Kidney (tissue), 13 donors: ENCODE measurements at regions not wholly inside any gene's neighbourhood (a gene's known extent, or its start where the extent isn't known, plus 50 kb on each side); places are given as distances from the start of the nearest gene placed in this dataset.

Experiments
- DNase-seq, 5 donors: peaks; one replicate each; pipeline ENCODE4 v3.0.0-alpha.2; 2013 to 2020
- FAIRE-seq: peaks from 2 replicates; lab custom pipeline; 2012; peaks lifted over from hg19 to GRCh38; lab: Jason Lieb, UNC
- H3K27ac ChIP-seq, 2 donors: one replicate each; pipeline ENCODE4 v1.7.0; 2013; ENCODE audit warnings: low read depth in 2 of 2, low read length in 2 of 2, inconsistent platforms in 1 of 2
- H3K27me3 ChIP-seq: one replicate; pipeline ENCODE4 v1.7.1; 2013; ENCODE audit warnings: low read length, inconsistent platforms; ENCODE audit not compliant: control insufficient read depth, insufficient read depth
- H3K36me3 ChIP-seq, 3 donors: one replicate each; pipeline versions ENCODE4 v1.7.0 to v1.7.1; 2013; ENCODE audit warnings: low read length in 3 of 3, control low read depth in 1 of 3, inconsistent platforms in 1 of 3; ENCODE audit not compliant: insufficient read depth in 3 of 3, control insufficient read depth in 2 of 3
- H3K4me1 ChIP-seq, 3 donors: one replicate each; pipeline versions ENCODE4 v1.7.0 to v1.7.1; 2013; ENCODE audit warnings: low read length in 3 of 3, inconsistent platforms in 1 of 3, low read depth in 1 of 3; ENCODE audit not compliant: control insufficient read depth in 2 of 3, insufficient read depth in 2 of 3
- H3K4me3 ChIP-seq, 3 donors: one replicate each; pipeline versions ENCODE4 v1.7.0 to v1.8.1; 2013; ENCODE audit warnings: low read length in 3 of 3, control low read depth in 1 of 3, inconsistent platforms in 1 of 3
- H3K9ac ChIP-seq, 3 donors: one replicate each; pipeline versions ENCODE4 v1.7.0 to v1.7.1; 2013; ENCODE audit warnings: low read length in 3 of 3, control low read depth in 1 of 3, inconsistent platforms in 1 of 3
- H3K9me3 ChIP-seq, 3 donors: one replicate each; pipeline versions ENCODE4 v1.7.0 to v1.7.1; 2013; ENCODE audit warnings: low read length in 3 of 3, control low read depth in 1 of 3, inconsistent platforms in 1 of 3; ENCODE audit not compliant: control insufficient read depth in 2 of 3, insufficient read depth in 1 of 3
- CTCF ChIP-seq: IDR thresholded peaks from 3 replicates; pipeline ENCODE4 v1.5.1; 2012; ENCODE audit warnings: mild to moderate bottlenecking, moderate library complexity, borderline replicate concordance; ENCODE audit not compliant: insufficient read depth; ENCODE audit errors: extremely low read depth
- intact Hi-C: fragments of 100-400 bp; cut with DNase I; formaldehyde crosslinking; loops from one replicate; pipeline ENCODE4 v1.11.1; 2022
- donor health status: control.
- donor health status: control.
- donor health status: control.
- donor health status: control.
- donor health status: control.
- donor health status: DM: yes; HTN: yes; CAD: no.
- donor health status: Normal renal cell carcinoma (clear cell type).

- no peak for FAIRE-seq
- Histone ChIP-seq H3K4me1 (no peaks in the 10 kb centered on the region), H3K36me3 (no peaks in the 10 kb centered on the region), H3K9ac (no peak overlapping the region), H3K4me3 (no peak overlapping the region), H3K27me3 (no peaks in the 10 kb centered on the region), H3K27ac (no peak overlapping the region), H3K9me3 (peaks cover 0 to 18% (median 3%) of the 10 kb centered on the region in 3 donors)
- no peak for DNase-seq
- no peak for TF ChIP-seq CTCF
- intact Hi-C loops = no loop called here
These were observed 256.5 kb upstream of the FBXL7 start for GRCh38 chr5:15243301-15244020.

DNA sequence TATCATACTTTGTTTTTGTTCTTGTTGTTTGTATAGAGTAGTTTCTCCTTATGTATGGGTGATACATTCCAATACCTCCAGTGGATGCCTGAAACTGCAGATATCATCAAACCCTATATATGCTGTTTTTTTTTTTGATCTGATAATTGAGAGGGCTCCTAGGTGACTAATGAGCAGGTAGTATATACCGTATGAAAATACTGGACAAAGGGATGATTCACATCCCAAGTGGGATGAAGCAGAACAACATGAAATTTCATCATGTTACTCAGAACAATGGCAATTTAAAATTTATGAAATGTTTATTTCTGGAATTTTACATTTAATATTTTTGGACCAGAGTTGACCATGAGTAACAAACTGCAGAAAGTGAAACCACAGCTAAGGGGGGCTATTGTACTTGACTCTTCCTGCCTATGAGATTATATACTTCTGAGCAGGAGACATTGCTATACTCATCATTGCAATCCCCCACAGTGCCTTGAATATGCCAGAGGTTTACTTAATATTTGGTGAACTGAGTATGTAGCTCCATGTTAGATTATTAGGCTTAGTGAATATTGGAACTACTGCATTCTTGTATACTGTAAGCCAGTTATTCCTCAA lies 258.7 kb upstream of the FBXL7 start:
- TF ChIP-seq CTCF = no peak
- no peak for FAIRE-seq
- intact Hi-C loops = no loop called here

GRCh38 chr5:15238006-15238405 lies 262.0 kb upstream of the FBXL7 start:
- Histone ChIP-seq H3K9me3 (no peaks in the 10 kb centered on the region), H3K4me1 (no peaks in the 10 kb centered on the region), H3K4me3 (no peak overlapping the region), H3K27ac (no peak overlapping the region), H3K27me3 (no peaks in the 10 kb centered on the region), H3K9ac (no peak overlapping the region), H3K36me3 (no peaks in the 10 kb centered on the region)
- no peak for FAIRE-seq
- intact Hi-C loops = no loop called here
- no peak for TF ChIP-seq CTCF
- DNase-seq = no peak

More for the DNA sequence above, 258.7 kb upstream of the FBXL7 start:
- H3K27ac ChIP-seq = no peak overlapping the region
- H3K9ac ChIP-seq = no peak overlapping the region
- H3K9me3 ChIP-seq = peaks cover 0 to 12% (median 2%) of the 10 kb centered on the region in 3 donors
- no peak for DNase-seq
- H3K36me3 ChIP-seq = no peaks in the 10 kb centered on the region
- H3K4me3 ChIP-seq = no peak overlapping the region
- no peaks in the 10 kb centered on the region for H3K4me1 ChIP-seq
- no peaks in the 10 kb centered on the region for H3K27me3 ChIP-seq
